Upper lobe of left lung (tissue), 6 donors: ENCODE measurements at regions not wholly inside any gene's neighbourhood (a gene's known extent, or its start where the extent isn't known, plus 50 kb on each side); places are given as distances from the start of the nearest gene placed in this dataset.

ENCODE experiments used
- ATAC-seq, 2 donors: fragments of 200-7000 bp; cut with Tn5 transposase; one replicate each; pipeline ENCODE4 v1.9.1; 2022; ENCODE audit warnings: mild to moderate bottlenecking in 2 of 2, moderate library complexity in 2 of 2; ENCODE audit not compliant: low FRiP score in 2 of 2
- DNase-seq, 2 donors: peaks; one replicate each; pipeline ENCODE4 v3.0.0-alpha.2; 2019 to 2020
- H3K27ac ChIP-seq, 4 donors: fragments of 200-600 bp; sonication (generic); one replicate each; pipeline ENCODE4 v1.5.1; 2016 to 2019
- H3K27me3 ChIP-seq, 4 donors: fragments of 200-600 bp; sonication (generic); one replicate each; pipeline ENCODE4 v1.5.1; 2017 to 2019
- H3K36me3 ChIP-seq, 4 donors: fragments of 200-600 bp; sonication (generic); one replicate each; pipeline ENCODE4 v1.5.1; 2016 to 2019
- H3K4me1 ChIP-seq, 4 donors: fragments of 200-600 bp; sonication (generic); one replicate each; pipeline ENCODE4 v1.5.1; 2018 to 2019
- H3K4me3 ChIP-seq, 4 donors: fragments of 200-600 bp; sonication (generic); one replicate each; pipeline ENCODE4 v1.5.1; 2017 to 2019; ENCODE audit warnings: mild to moderate bottlenecking in 2 of 4, moderate library complexity in 1 of 4
- H3K9me3 ChIP-seq, 4 donors: fragments of 200-600 bp; sonication (generic); one replicate each; pipeline ENCODE4 v1.5.1; 2018 to 2019
- EP300 ChIP-seq, 4 donors: sonication (generic); formaldehyde crosslinking; IDR thresholded peaks; one replicate each; pipeline ENCODE4 v1.5.1; 2017; ENCODE audit warnings: antibody characterized with exemption in 4 of 4, control low read depth in 2 of 4
- POLR2A ChIP-seq, 4 donors: fragments of 450-650 bp; IDR thresholded peaks; one replicate each; pipeline ENCODE4 v1.5.1; 2016 to 2017; ENCODE audit warnings: antibody characterized with exemption in 4 of 4, mild to moderate bottlenecking in 2 of 4
- POLR2AphosphoS5 ChIP-seq, 2 donors: sonication (generic); formaldehyde crosslinking; IDR thresholded peaks; one replicate each; pipeline ENCODE4 v1.5.1; 2017; ENCODE audit warnings: antibody characterized with exemption in 2 of 2
- WGBS, 2 donors: methylation state at CpG; one replicate each; pipeline ENCODE4 v1.1.5; 2017 to 2018; 5-methylcytosine and 5-hydroxymethylcytosine counted together
- TF ChIP-seq, protein P1 (sequence below), 6 experiments: fragments of 450-650 bp in 4 of 6; fragments of 200-600 bp in 2 of 6; sonication (generic) in 2 of 6; IDR thresholded peaks; one replicate each; pipeline ENCODE4 v1.5.1; 2016 to 2019; ENCODE audit warnings: antibody characterized with exemption in 6 of 6
- donor health status: DM: no; HTN: no; CAD: no; lungs with moderate emphysema.
- donor health status: DM: no; HTN: yes; CAD: no; lungs with severe emphysema.

DNA sequence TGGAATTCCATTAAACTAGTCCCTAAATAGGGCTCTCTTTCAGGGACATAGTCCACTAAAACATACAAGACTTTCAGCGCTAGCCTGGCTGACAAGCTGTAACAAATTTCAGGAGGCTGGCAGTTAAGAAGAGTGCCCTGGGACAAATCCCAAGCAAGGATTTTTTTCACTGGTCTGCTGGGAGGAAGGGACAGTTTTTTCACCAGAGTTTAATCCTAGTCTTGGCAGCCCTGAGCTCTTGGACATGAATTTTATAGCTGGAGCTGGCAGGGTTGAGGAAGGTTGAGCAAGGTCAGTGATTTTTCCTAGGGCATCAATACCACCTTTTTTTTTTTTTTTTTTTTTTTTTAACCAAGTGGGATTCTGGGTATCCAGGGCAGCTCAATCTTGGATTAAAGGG lies 184.4 kb downstream of the SH2D1A start:
- Histone ChIP-seq H3K4me3 (no peak overlapping the region), H3K9me3 (no peaks in the 10 kb centered on the region), H3K36me3 (no peaks in the 10 kb centered on the region), H3K4me1 (no peaks in the 10 kb centered on the region), H3K27me3 (no peaks in the 10 kb centered on the region), H3K27ac (no peak overlapping the region)
- DNase-seq (no peak), ATAC-seq (no peak)
- 71 to 75% methylated on average over 1 of the region's 1 CpG for WGBS, 2 donors
- TF ChIP-seq EP300 (IDR thresholded peaks at IDR 0.05): no peak
- TF ChIP-seq, protein P1, sequence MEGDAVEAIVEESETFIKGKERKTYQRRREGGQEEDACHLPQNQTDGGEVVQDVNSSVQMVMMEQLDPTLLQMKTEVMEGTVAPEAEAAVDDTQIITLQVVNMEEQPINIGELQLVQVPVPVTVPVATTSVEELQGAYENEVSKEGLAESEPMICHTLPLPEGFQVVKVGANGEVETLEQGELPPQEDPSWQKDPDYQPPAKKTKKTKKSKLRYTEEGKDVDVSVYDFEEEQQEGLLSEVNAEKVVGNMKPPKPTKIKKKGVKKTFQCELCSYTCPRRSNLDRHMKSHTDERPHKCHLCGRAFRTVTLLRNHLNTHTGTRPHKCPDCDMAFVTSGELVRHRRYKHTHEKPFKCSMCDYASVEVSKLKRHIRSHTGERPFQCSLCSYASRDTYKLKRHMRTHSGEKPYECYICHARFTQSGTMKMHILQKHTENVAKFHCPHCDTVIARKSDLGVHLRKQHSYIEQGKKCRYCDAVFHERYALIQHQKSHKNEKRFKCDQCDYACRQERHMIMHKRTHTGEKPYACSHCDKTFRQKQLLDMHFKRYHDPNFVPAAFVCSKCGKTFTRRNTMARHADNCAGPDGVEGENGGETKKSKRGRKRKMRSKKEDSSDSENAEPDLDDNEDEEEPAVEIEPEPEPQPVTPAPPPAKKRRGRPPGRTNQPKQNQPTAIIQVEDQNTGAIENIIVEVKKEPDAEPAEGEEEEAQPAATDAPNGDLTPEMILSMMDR (IDR thresholded peaks at IDR 0.05): no peak
- TF ChIP-seq POLR2A (IDR thresholded peaks at IDR 0.05): no peak
- no peak for TF ChIP-seq POLR2AphosphoS5 (IDR thresholded peaks at IDR 0.05)

- TF ChIP-seq POLR2AphosphoS5 (IDR thresholded peaks at IDR 0.05) (no peak), POLR2A (IDR thresholded peaks at IDR 0.05) (no peak), EP300 (IDR thresholded peaks at IDR 0.05) (no peak)
- TF ChIP-seq, protein P1 (IDR thresholded peaks at IDR 0.05): no peak
- H3K27ac ChIP-seq: no peak overlapping the region
- H3K9me3 ChIP-seq: no peaks in the 10 kb centered on the region
- 48 to 60% methylated on average over 3 of the region's 3 CpGs for WGBS, 2 donors
- no peak overlapping the region for H3K4me3 ChIP-seq
- no peaks in the 10 kb centered on the region for H3K27me3 ChIP-seq
- ATAC-seq (no peak), DNase-seq (no peak)
- no peaks in the 10 kb centered on the region for H3K4me1 ChIP-seq
- no peaks in the 10 kb centered on the region for H3K36me3 ChIP-seq
Measured at GRCh38 chrX:124534536-124534935, 188.2 kb downstream of the SH2D1A start.

DNA sequence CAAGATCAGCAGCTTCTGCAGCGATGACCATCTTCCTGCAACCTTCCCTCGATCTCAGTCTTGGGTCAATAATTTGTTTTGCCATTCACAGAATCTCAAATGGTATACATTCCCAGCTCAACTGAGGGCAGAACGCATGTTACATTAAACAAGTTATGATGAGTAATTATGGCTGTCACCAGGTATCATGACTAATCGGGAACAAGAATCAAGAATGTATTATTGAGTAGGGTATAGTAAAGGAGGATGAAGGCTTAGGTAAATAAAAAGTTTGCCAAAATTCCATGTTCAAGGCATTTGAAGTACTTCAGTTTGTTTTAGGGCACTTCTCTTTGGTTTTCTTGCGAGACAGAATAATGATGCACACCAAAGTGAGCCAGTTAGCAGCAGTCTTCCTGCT lies 194.1 kb downstream of the SH2D1A start:
- 78 to 82% methylated on average over 5 of the region's 5 CpGs for WGBS, 2 donors
- H3K4me1 ChIP-seq: no peaks in the 10 kb centered on the region
- TF ChIP-seq POLR2A (IDR thresholded peaks at IDR 0.05): no peak
- TF ChIP-seq, protein P1 (IDR thresholded peaks at IDR 0.05): no peak
- no peak for TF ChIP-seq EP300 (IDR thresholded peaks at IDR 0.05)
- no peak for TF ChIP-seq POLR2AphosphoS5 (IDR thresholded peaks at IDR 0.05)
- no peaks in the 10 kb centered on the region for H3K27me3 ChIP-seq
- DNase-seq: no peak
- H3K4me3 ChIP-seq: no peak overlapping the region
- H3K27ac ChIP-seq: no peak overlapping the region
- no peak for ATAC-seq
- H3K36me3 ChIP-seq: no peaks in the 10 kb centered on the region
- no peaks in the 10 kb centered on the region for H3K9me3 ChIP-seq

GRCh38 chrX:124548571-124548970 lies 202.2 kb downstream of the SH2D1A start:
- Histone ChIP-seq H3K4me1 (no peaks in the 10 kb centered on the region), H3K27me3 (no peaks in the 10 kb centered on the region), H3K9me3 (no peaks in the 10 kb centered on the region), H3K36me3 (no peaks in the 10 kb centered on the region), H3K27ac (no peak overlapping the region), H3K4me3 (no peak overlapping the region)
- ATAC-seq: no peak
- no peak for TF ChIP-seq EP300 (IDR thresholded peaks at IDR 0.05)
- TF ChIP-seq, protein P1 (IDR thresholded peaks at IDR 0.05): no peak
- TF ChIP-seq POLR2AphosphoS5 (IDR thresholded peaks at IDR 0.05): no peak
- no peak for TF ChIP-seq POLR2A (IDR thresholded peaks at IDR 0.05)
- 24 to 34% methylated on average over 4 to 6 of the region's 6 CpGs for WGBS, 2 donors
- no peak for DNase-seq

DNA sequence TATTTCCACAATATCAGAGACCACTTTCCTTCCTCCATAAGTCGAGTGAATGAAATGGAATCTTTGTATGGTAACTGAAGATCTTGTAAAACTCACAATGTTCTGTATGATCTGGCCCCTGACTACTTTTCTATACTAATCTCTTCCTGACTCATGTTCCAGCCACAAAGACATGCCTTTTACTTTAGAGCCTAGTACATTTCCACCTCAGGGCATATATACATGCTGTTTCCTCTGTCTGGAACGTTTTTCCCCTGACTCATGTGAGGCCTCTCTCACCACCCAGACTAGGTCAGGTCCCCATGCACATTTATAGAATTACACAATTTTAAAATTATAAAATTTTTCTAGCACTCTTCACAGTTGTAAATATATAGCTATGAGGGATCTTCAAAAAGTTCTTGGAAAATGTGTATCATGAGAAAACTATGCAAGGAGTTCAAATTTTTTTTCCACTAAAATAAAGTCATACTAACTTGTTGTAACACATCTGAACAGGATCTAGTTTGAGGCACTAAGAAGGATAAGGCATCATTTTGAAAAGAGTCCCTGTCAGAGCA lies 208.8 kb downstream of the SH2D1A start:
- H3K36me3 ChIP-seq: no peaks in the 10 kb centered on the region
- no peak overlapping the region for H3K4me3 ChIP-seq
- 28 to 45% methylated on average over 2 of the region's 2 CpGs for WGBS, 2 donors
- no peaks in the 10 kb centered on the region for H3K4me1 ChIP-seq
- no peaks in the 10 kb centered on the region for H3K27me3 ChIP-seq
- ATAC-seq: no peak
- H3K27ac ChIP-seq: no peak overlapping the region
- no peak for TF ChIP-seq POLR2A (IDR thresholded peaks at IDR 0.05)
- no peak for TF ChIP-seq POLR2AphosphoS5 (IDR thresholded peaks at IDR 0.05)
- TF ChIP-seq, protein P1 (IDR thresholded peaks at IDR 0.05): no peak
- no peak for TF ChIP-seq EP300 (IDR thresholded peaks at IDR 0.05)
- no peaks in the 10 kb centered on the region for H3K9me3 ChIP-seq
- DNase-seq: no peak
